H1 (cell line): ENCODE measurements at regions not wholly inside any gene's neighbourhood (a gene's known extent, or its start where the extent isn't known, plus 50 kb on each side); places are given as distances from the start of the nearest gene placed in this dataset.

ENCODE experiments used
- CTCF ChIA-PET: fragments of 300-600 bp; sonication (Branson Sonifier 250); formaldehyde crosslinking; loops from one replicate; lab custom pipeline; 2021; ENCODE audit not compliant: partially characterized antibody; lab: Charles Lee
- POLR2A ChIA-PET: fragments of 300-600 bp; sonication (Branson Sonifier 250); formaldehyde crosslinking; loops from one replicate; lab custom pipeline; 2021; ENCODE audit warnings: inconsistent platforms; ENCODE audit not compliant: partially characterized antibody; lab: Charles Lee
- DNase-seq, 2 experiments: peaks; one replicate each; pipeline versions ENCODE4 v3.0.0 to v3.0.0-alpha.2; 2010 to 2022; ENCODE audit warnings: low spot score in 2 of 2, low read depth in 1 of 2, mixed read lengths in 1 of 2
- FAIRE-seq: peaks from 2 replicates; lab custom pipeline; 2011; peaks lifted over from hg19 to GRCh38; lab: Jason Lieb, UNC
- H2AFZ ChIP-seq: 2 replicates; pipeline ENCODE4 v1.8.1; 2012; ENCODE audit warnings: low read length, inconsistent platforms
- H2AK5ac ChIP-seq: 2 replicates; pipeline ENCODE4 v1.6.1; 2013; ENCODE audit warnings: low read depth, low read length
- H2BK120ac ChIP-seq: replicated peaks from 2 replicates; pipeline ENCODE3; 2013; ENCODE audit warnings: low read depth, low read length, inconsistent platforms
- H2BK12ac ChIP-seq: 2 replicates; pipeline ENCODE4 v1.6.1; 2013; ENCODE audit warnings: low read depth, low read length
- H2BK15ac ChIP-seq: 2 replicates; pipeline ENCODE4 v1.6.1; 2013; ENCODE audit warnings: low read length
- H2BK20ac ChIP-seq: 2 replicates; pipeline ENCODE4 v1.6.1; 2013; ENCODE audit warnings: low read length
- H2BK5ac ChIP-seq: 2 replicates; pipeline ENCODE4 v1.6.1; 2013; ENCODE audit warnings: low read depth, low read length
- H3K14ac ChIP-seq: 2 replicates; pipeline ENCODE4 v1.6.1; 2013; ENCODE audit warnings: inconsistent platforms; ENCODE audit not compliant: insufficient read length
- H3K18ac ChIP-seq: 2 replicates; pipeline ENCODE4 v1.6.1; 2013; ENCODE audit warnings: low read length; ENCODE audit errors: extremely low read depth
- H3K23ac ChIP-seq: 2 replicates; pipeline ENCODE4 v1.6.1; 2013; ENCODE audit warnings: inconsistent platforms; ENCODE audit not compliant: insufficient read length
- H3K23me2 ChIP-seq: 2 replicates; pipeline ENCODE4 v1.6.1; 2013; ENCODE audit warnings: low read depth, low read length
- H3K27ac ChIP-seq: 2 replicates; pipeline ENCODE4 v1.6.1; 2011; ENCODE audit warnings: low read depth, low read length, inconsistent platforms
- H3K27me3 ChIP-seq, 4 experiments: replicated peaks in 1 of 4; 1 replicate in 1 of 4; 2 replicates in 3 of 4; pipeline versions ENCODE4 v1.6.1 to v1.8.1; 2011 to 2013; ENCODE audit warnings: low read length in 3 of 4, mild to moderate bottlenecking in 3 of 4, inconsistent platforms in 2 of 4, mixed read lengths in 2 of 4, moderate library complexity in 1 of 4; ENCODE audit not compliant: control insufficient read depth in 3 of 4, insufficient read depth in 3 of 4; ENCODE audit errors: extremely low read depth in 1 of 4
- H3K36me3 ChIP-seq, 4 experiments: 2 replicates each; pipeline versions ENCODE4 v1.6.1 to v1.8.1; 2011 to 2013; ENCODE audit warnings: mild to moderate bottlenecking in 4 of 4, low read length in 3 of 4, moderate library complexity in 2 of 4, control low read depth in 1 of 4, inconsistent platforms in 1 of 4; ENCODE audit not compliant: insufficient read depth in 4 of 4, control insufficient read depth in 2 of 4
- H3K4ac ChIP-seq: replicated peaks from 2 replicates; pipeline ENCODE3; 2013; ENCODE audit warnings: low read length, low read depth, mixed read lengths, inconsistent platforms; ENCODE audit not compliant: insufficient read length
- H3K4me1 ChIP-seq, 4 experiments: replicated peaks in 1 of 4; 1 replicate in 1 of 4; 2 replicates in 3 of 4; pipeline versions ENCODE4 v1.6.1 to v1.8.1; 2011 to 2013; ENCODE audit warnings: low read length in 3 of 4, inconsistent platforms in 2 of 4, mixed read lengths in 1 of 4; ENCODE audit not compliant: insufficient read depth in 4 of 4, control insufficient read depth in 3 of 4
- H3K4me2 ChIP-seq, 2 experiments: 2 replicates each; pipeline versions ENCODE4 v1.6.1 to v1.8.1; 2011 to 2013; ENCODE audit warnings: low read depth in 2 of 2, low read length in 2 of 2, control low read depth in 1 of 2, inconsistent platforms in 1 of 2, mild to moderate bottlenecking in 1 of 2; ENCODE audit not compliant: insufficient read depth in 1 of 2
- H3K4me3 ChIP-seq, 4 experiments: fragments of 200-600, 300-600 bp in 1 of 4; sonication (generic), shearing (Covaris generic), sonication (Bioruptor Twin) in 1 of 4; 2 replicates each; pipeline versions ENCODE4 v1.5.1 to v1.8.1; 2011 to 2016; ENCODE audit warnings: low read length in 4 of 4, low read depth in 3 of 4, control low read depth in 2 of 4, inconsistent platforms in 2 of 4, mild to moderate bottlenecking in 2 of 4, mixed read lengths in 1 of 4, moderate library complexity in 1 of 4; ENCODE audit not compliant: insufficient read depth in 2 of 4; ENCODE audit errors: extremely low read depth in 1 of 4
- H3K56ac ChIP-seq: replicated peaks from 2 replicates; pipeline ENCODE3; 2013; ENCODE audit warnings: low read depth, mild to moderate bottlenecking, mixed read lengths, low read length, inconsistent platforms; ENCODE audit not compliant: insufficient read length
- H3K79me1 ChIP-seq: 2 replicates; pipeline ENCODE4 v1.6.1; 2013; ENCODE audit warnings: low read depth, low read length, control low read depth
- H3K79me2 ChIP-seq, 2 experiments: 2 replicates each; pipeline versions ENCODE4 v1.6.1 to v1.8.1; 2012 to 2013; ENCODE audit warnings: low read length in 2 of 2, mild to moderate bottlenecking in 2 of 2, inconsistent platforms in 1 of 2; ENCODE audit not compliant: insufficient read depth in 2 of 2, control insufficient read depth in 1 of 2
- H3K9ac ChIP-seq, 4 experiments: replicated peaks in 1 of 4; 1 replicate in 1 of 4; 2 replicates in 3 of 4; pipeline versions ENCODE4 v1.6.1 to v1.8.1; 2011 to 2013; ENCODE audit warnings: low read depth in 3 of 4, low read length in 3 of 4, control low read depth in 2 of 4, mild to moderate bottlenecking in 2 of 4, moderate library complexity in 2 of 4, inconsistent platforms in 1 of 4; ENCODE audit errors: extremely low read depth in 1 of 4
- H3K9me3 ChIP-seq, 2 experiments: 2 replicates each; pipeline versions ENCODE4 v1.6.1 to v1.8.1; 2012 to 2013; ENCODE audit warnings: mild to moderate bottlenecking in 2 of 2, moderate library complexity in 2 of 2, control low read depth in 1 of 2, inconsistent platforms in 1 of 2, low read depth in 1 of 2, low read length in 1 of 2, mixed read lengths in 1 of 2; ENCODE audit not compliant: insufficient read depth in 2 of 2
- H4K20me1 ChIP-seq, 2 experiments: replicated peaks in 1 of 2; 2 replicates each; pipeline versions ENCODE3 to v1.8.1; 2011 to 2013; ENCODE audit warnings: inconsistent platforms in 2 of 2, low read length in 2 of 2, mild to moderate bottlenecking in 1 of 2; ENCODE audit not compliant: insufficient read depth in 2 of 2, control insufficient read depth in 1 of 2
- H4K5ac ChIP-seq: 2 replicates; pipeline ENCODE4 v1.6.1; 2013; ENCODE audit warnings: low read length, low read depth, mixed read lengths, inconsistent platforms; ENCODE audit not compliant: insufficient read length
- H4K8ac ChIP-seq: 2 replicates; pipeline ENCODE4 v1.8.0; 2013; ENCODE audit warnings: mild to moderate bottlenecking, moderate library complexity, low read length, inconsistent platforms; ENCODE audit not compliant: insufficient read depth; ENCODE audit errors: extremely low read depth
- H4K91ac ChIP-seq: replicated peaks from 2 replicates; pipeline ENCODE3; 2013; ENCODE audit warnings: low read length, mixed read lengths, inconsistent platforms; ENCODE audit not compliant: insufficient read length
- CTCF ChIP-seq, 3 experiments: IDR thresholded peaks; 1 replicate in 2 of 3; 2 replicates in 1 of 3; pipeline versions ENCODE4 v1.5.1 to v1.6.1; 2011; ENCODE audit warnings: low read length in 3 of 3, mild to moderate bottlenecking in 3 of 3, inconsistent platforms in 2 of 3, low read depth in 1 of 3, moderate library complexity in 1 of 3; ENCODE audit not compliant: insufficient read depth in 1 of 3; ENCODE audit errors: control extremely low read depth in 1 of 3
- HDAC2 ChIP-seq, 2 experiments: fragments of 300-600 bp in 1 of 2; sonication (generic) in 1 of 2; IDR thresholded peaks; 2 replicates each; pipeline ENCODE4 v1.6.1; 2011 to 2012; ENCODE audit warnings: low read depth in 2 of 2, low read length in 2 of 2, mild to moderate bottlenecking in 2 of 2, moderate library complexity in 2 of 2, borderline replicate concordance in 1 of 2, inconsistent platforms in 1 of 2
- HDAC6 ChIP-seq: IDR thresholded peaks from one replicate; pipeline ENCODE4 v1.7.1; 2012; ENCODE audit warnings: low read depth, mild to moderate bottlenecking, inconsistent platforms, low read length, moderate library complexity
- KDM1A ChIP-seq: fragments of 200-600, 300-600 bp; sonication (generic); IDR thresholded peaks from 2 replicates; pipeline ENCODE4 v1.7.1; 2016; ENCODE audit warnings: mild to moderate bottlenecking, low read length, borderline replicate concordance
- KDM4A ChIP-seq: IDR thresholded peaks from one replicate; pipeline ENCODE4 v1.7.1; 2012; ENCODE audit warnings: low read depth, mild to moderate bottlenecking, moderate library complexity, low read length, inconsistent platforms; ENCODE audit not compliant: severe bottlenecking
- KDM5A ChIP-seq: fragments of 200-600 bp; IDR thresholded peaks from 2 replicates; pipeline ENCODE4 v1.7.1; 2012; ENCODE audit warnings: mild to moderate bottlenecking, low read length, inconsistent platforms, mixed read lengths
- NANOG ChIP-seq: IDR thresholded peaks from 2 replicates; pipeline ENCODE4 v1.6.1; 2011; ENCODE audit warnings: low read length, low read depth, mild to moderate bottlenecking, inconsistent platforms; ENCODE audit not compliant: insufficient read depth, poor library complexity, severe bottlenecking
- RBBP5 ChIP-seq: IDR thresholded peaks from 2 replicates; pipeline ENCODE4 v1.7.1; 2012; ENCODE audit warnings: low read depth, mild to moderate bottlenecking, inconsistent platforms, low read length, moderate library complexity, borderline replicate concordance
- TCF12 ChIP-seq: IDR thresholded peaks from 2 replicates; pipeline ENCODE4 v1.6.1; 2011; ENCODE audit warnings: low read depth, mild to moderate bottlenecking, low read length
- WGBS, 2 experiments: shearing (Covaris generic) in 1 of 2; methylation state at CpG; one replicate each; pipeline versions ENCODE4 v1.1.6 to v1.1.7; 2013 to 2015; ENCODE audit warnings: low lambda C conversion rate in 2 of 2, mixed read lengths in 2 of 2, inconsistent platforms in 1 of 2, low coverage in 1 of 2, missing lambda C conversion rate in 1 of 2; ENCODE audit not compliant: insufficient replicate concordance in 2 of 2, insufficient coverage in 1 of 2, insufficient read length in 1 of 2; ENCODE audit errors: extremely low coverage in 1 of 2, missing lambda C conversion rate in 1 of 2; 5-methylcytosine and 5-hydroxymethylcytosine counted together
- TF ChIP-seq, protein P1 (sequence below): IDR thresholded peaks from 2 replicates; pipeline ENCODE4 v1.6.1; 2011; ENCODE audit warnings: low read length, improper control_type of control experiment

DNA sequence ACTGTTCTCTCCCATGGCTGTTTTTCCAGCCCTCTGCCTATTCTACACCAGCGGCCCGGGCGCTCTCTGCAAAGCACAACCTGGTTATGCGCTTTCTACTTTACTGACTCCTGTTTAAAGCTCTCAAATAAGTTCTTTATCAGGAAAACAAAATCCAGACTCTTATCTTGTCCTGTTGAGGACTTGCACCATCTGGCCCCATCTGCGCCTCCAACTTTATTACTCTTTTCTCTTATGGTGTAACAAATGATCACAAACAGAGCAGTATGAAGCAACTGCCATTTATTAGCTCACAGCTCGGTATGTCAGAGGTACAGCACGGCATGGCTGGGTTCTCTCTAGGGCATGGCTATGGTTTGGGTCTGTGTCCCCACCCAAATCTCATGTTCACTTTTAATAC lies 236.5 kb upstream of the NT5C1B start:
- no peak overlapping the region for H3K4me3 ChIP-seq
- no peak overlapping the region for H3K56ac ChIP-seq
- H2AFZ ChIP-seq = no peak overlapping the region
- ChIA-PET CTCF (interaction anchor here (0.7 to 1.5 kb wide), 2 partner anchors 76 to 78 kb away, joined by 3 to 4 read pairs; no protein-coding TSS in a partner anchor), POLR2A (no interaction called here)
- no peaks in the 10 kb centered on the region for H3K79me1 ChIP-seq
- H2BK120ac ChIP-seq = no peak overlapping the region
- no peak overlapping the region for H2BK12ac ChIP-seq
- no peak overlapping the region for H3K4ac ChIP-seq
- H4K20me1 ChIP-seq = no peaks in the 10 kb centered on the region
- H3K4me2 ChIP-seq = no peak overlapping the region
- no peak overlapping the region for H3K14ac ChIP-seq
- no peaks in the 10 kb centered on the region for H3K27me3 ChIP-seq
- H3K9ac ChIP-seq = no peak overlapping the region
- no peaks in the 10 kb centered on the region for H3K23me2 ChIP-seq
- no peak overlapping the region for H2BK20ac ChIP-seq
- no peak overlapping the region for H2AK5ac ChIP-seq
- no peak overlapping the region for H4K5ac ChIP-seq
- H2BK5ac ChIP-seq = no peak overlapping the region
- no peak overlapping the region for H3K27ac ChIP-seq
- 75% methylated on average over 7 of the region's 7 CpGs; no CpG with 5 or more reads in 1 of the 2 experiments for WGBS, 2 experiments
- FAIRE-seq (no peak), DNase-seq (no peak)
- H3K4me1 ChIP-seq = 0 out of 7 replicates have a peak, but pooled peaks cover 0 to 3% (median 0%) of the 10 kb centered on the region in 4 experiments
- no peaks in the 10 kb centered on the region for H3K36me3 ChIP-seq
- no peaks in the 10 kb centered on the region for H3K9me3 ChIP-seq
- H4K8ac ChIP-seq = no peak overlapping the region
- no peak overlapping the region for H4K91ac ChIP-seq
- H3K23ac ChIP-seq = no peak overlapping the region
- H3K18ac ChIP-seq = no peak overlapping the region
- no peak overlapping the region for H2BK15ac ChIP-seq
- no peaks in the 10 kb centered on the region for H3K79me2 ChIP-seq
- TF ChIP-seq TCF12 (no peak), KDM5A (no peak), KDM4A (no peak), HDAC2 (IDR thresholded peaks at IDR 0.05; ENCODE audit: borderline replicate concordance in 1 of 2, low read depth in 2 of 2, low read length in 2 of 2) (no peak), KDM1A (no peak), RBBP5 (no peak), CTCF (IDR thresholded peaks at IDR 0.05; ENCODE audit: control extremely low read depth in 1 of 3, insufficient read depth in 1 of 3, low read depth in 1 of 3, low read length in 3 of 3) (no peak), NANOG (no peak), HDAC6 (no peak)
- TF ChIP-seq, protein P1, sequence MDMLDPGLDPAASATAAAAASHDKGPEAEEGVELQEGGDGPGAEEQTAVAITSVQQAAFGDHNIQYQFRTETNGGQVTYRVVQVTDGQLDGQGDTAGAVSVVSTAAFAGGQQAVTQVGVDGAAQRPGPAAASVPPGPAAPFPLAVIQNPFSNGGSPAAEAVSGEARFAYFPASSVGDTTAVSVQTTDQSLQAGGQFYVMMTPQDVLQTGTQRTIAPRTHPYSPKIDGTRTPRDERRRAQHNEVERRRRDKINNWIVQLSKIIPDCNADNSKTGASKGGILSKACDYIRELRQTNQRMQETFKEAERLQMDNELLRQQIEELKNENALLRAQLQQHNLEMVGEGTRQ = no peak
